Type B pancreatic cell (in vitro differentiated cells): ENCODE measurements at regions not wholly inside any gene's neighbourhood (a gene's known extent, or its start where the extent isn't known, plus 50 kb on each side); places are given as distances from the start of the nearest gene placed in this dataset.

Experiments used
- DNase-seq: peaks from one replicate; pipeline ENCODE4 v3.0.0; 2021; ENCODE audit warnings: mixed read lengths; ENCODE audit not compliant: unreplicated experiment; ENCODE audit errors: extremely low spot score
- H3K27ac Mint-ChIP-seq: 2 replicates; pipeline ENCODE4 v1.8.0; 2021; ENCODE audit warnings: mild to moderate bottlenecking, mixed read lengths
- H3K27me3 Mint-ChIP-seq: 2 replicates; pipeline ENCODE4 v1.8.0; 2021; ENCODE audit warnings: mixed read lengths
- H3K36me3 Mint-ChIP-seq: 2 replicates; pipeline ENCODE4 v1.8.0; 2021; ENCODE audit warnings: mixed read lengths
- H3K4me1 Mint-ChIP-seq: one replicate; pipeline ENCODE4 v1.8.0; 2021; ENCODE audit warnings: mixed read lengths; ENCODE audit not compliant: unreplicated experiment
- H3K4me3 Mint-ChIP-seq: 2 replicates; pipeline ENCODE4 v1.8.0; 2021; ENCODE audit warnings: mild to moderate bottlenecking, mixed read lengths
- H3K9me3 Mint-ChIP-seq: 2 replicates; pipeline ENCODE4 v1.8.0; 2021; ENCODE audit warnings: mixed read lengths
- CTCF ChIP-seq: fragments of 200-600 bp; sonication (generic); conservative IDR thresholded peaks from 2 replicates; pipeline ENCODE4 v1.5.0; 2021; ENCODE audit warnings: antibody characterized with exemption, mild to moderate bottlenecking

GRCh38 chr9:84504360-84504759 lies 163.8 kb upstream of the SLC28A3 start:
- DNase-seq: no peak
- H3K4me1 Mint-ChIP-seq: no peaks in the 10 kb centered on the region
- H3K4me3 Mint-ChIP-seq: no peak overlapping the region
- no peak for TF ChIP-seq CTCF
- H3K36me3 Mint-ChIP-seq: no peaks in the 10 kb centered on the region
- H3K27ac Mint-ChIP-seq: no peak overlapping the region
- no peaks in the 10 kb centered on the region for H3K27me3 Mint-ChIP-seq
- peaks cover 5% of the 10 kb centered on the region for H3K9me3 Mint-ChIP-seq

- Mint-ChIP-seq H3K36me3 (no peaks in the 10 kb centered on the region), H3K27ac (no peak overlapping the region), H3K4me1 (no peaks in the 10 kb centered on the region), H3K9me3 (peaks cover under 1% of the 10 kb centered on the region), H3K27me3 (peaks cover 3% of the 10 kb centered on the region), H3K4me3 (no peak overlapping the region)
- no peak for DNase-seq
- TF ChIP-seq CTCF: no peak
Measured at GRCh38 chr9:84511651-84512050, 157.9 kb upstream of the NTRK2 start.

GRCh38 chr9:84512493-84512892 lies 157.0 kb upstream of the NTRK2 start:
- H3K4me3 Mint-ChIP-seq: no peak overlapping the region
- H3K27ac Mint-ChIP-seq: no peak overlapping the region
- DNase-seq: no peak
- no peak for TF ChIP-seq CTCF
- H3K4me1 Mint-ChIP-seq: no peaks in the 10 kb centered on the region
- no peaks in the 10 kb centered on the region for H3K9me3 Mint-ChIP-seq
- peaks cover 3% of the 10 kb centered on the region for H3K27me3 Mint-ChIP-seq
- H3K36me3 Mint-ChIP-seq: no peaks in the 10 kb centered on the region

GRCh38 chr9:84513473-84513872 lies 156.1 kb upstream of the NTRK2 start:
- TF ChIP-seq CTCF: no peak
- peaks cover 3% of the 10 kb centered on the region for H3K27me3 Mint-ChIP-seq
- no peaks in the 10 kb centered on the region for H3K36me3 Mint-ChIP-seq
- H3K4me1 Mint-ChIP-seq: no peaks in the 10 kb centered on the region
- DNase-seq: no peak
- no peak overlapping the region for H3K4me3 Mint-ChIP-seq
- no peak overlapping the region for H3K27ac Mint-ChIP-seq
- H3K9me3 Mint-ChIP-seq: no peaks in the 10 kb centered on the region

GRCh38 chr9:84513979-84514378 lies 155.6 kb upstream of the NTRK2 start:
- H3K4me3 Mint-ChIP-seq: no peak overlapping the region
- TF ChIP-seq CTCF: no peak

GRCh38 chr9:84514421-84514820 lies 155.1 kb upstream of the NTRK2 start:
- Mint-ChIP-seq H3K4me1 (no peaks in the 10 kb centered on the region), H3K27me3 (peaks cover 3% of the 10 kb centered on the region), H3K36me3 (no peaks in the 10 kb centered on the region), H3K4me3 (no peak overlapping the region), H3K27ac (no peak overlapping the region), H3K9me3 (no peaks in the 10 kb centered on the region)
- DNase-seq: no peak
- TF ChIP-seq CTCF: no peak

More at GRCh38 chr9:84513979-84514378, 155.6 kb upstream of the NTRK2 start:
- Mint-ChIP-seq H3K27ac (no peak overlapping the region), H3K27me3 (peaks cover 3% of the 10 kb centered on the region), H3K4me1 (no peaks in the 10 kb centered on the region), H3K36me3 (no peaks in the 10 kb centered on the region), H3K9me3 (no peaks in the 10 kb centered on the region)
- no peak for DNase-seq
